NCI-H1436 (cell line): ENCODE measurements at regions not wholly inside any gene's neighbourhood (a gene's known extent, or its start where the extent isn't known, plus 50 kb on each side); places are given as distances from the start of the nearest gene placed in this dataset.
"Not testable (repeated sequence)": the region's sequence is repeated elsewhere in the genome, so short reads cannot be mapped to it uniquely, and the experiment has no call there.

Source experiments
- DNase-seq: peaks from one replicate; lab custom pipeline; 2025; lab: John Stamatoyannopoulos, UW

DNA sequence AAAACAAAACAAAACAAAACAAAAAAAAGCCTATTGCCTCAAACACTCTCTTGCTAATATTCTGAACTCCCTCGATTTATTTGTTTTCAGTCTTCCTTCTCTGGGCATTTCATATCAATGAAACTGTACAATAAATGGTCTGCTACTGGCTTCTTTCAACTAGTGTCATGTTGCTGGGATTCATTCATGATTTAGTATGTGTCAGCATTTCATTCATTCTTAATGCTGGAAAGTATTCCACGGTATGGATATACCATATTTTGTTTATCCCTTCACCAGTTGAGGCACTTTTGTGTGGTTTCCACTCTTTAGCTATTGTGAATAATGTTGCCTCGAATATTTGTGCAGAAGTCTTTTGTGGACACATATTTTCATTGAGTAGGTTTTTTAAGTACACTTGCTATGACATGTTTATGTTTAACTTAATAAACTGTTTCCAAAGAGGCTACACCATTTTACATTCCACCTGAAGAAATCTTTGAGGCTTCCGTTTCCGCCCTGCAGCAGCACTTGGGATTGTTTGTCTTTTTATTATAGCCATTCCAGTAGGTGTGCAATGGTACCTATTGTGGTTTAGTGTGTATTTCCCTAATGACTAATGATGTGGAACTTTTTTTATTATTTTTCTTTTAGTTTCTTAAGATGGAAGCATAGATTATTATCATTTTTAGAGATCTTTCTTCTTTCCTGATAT lies 543.6 kb upstream of the SOX11 start:
- DNase-seq: no peak

DNA sequence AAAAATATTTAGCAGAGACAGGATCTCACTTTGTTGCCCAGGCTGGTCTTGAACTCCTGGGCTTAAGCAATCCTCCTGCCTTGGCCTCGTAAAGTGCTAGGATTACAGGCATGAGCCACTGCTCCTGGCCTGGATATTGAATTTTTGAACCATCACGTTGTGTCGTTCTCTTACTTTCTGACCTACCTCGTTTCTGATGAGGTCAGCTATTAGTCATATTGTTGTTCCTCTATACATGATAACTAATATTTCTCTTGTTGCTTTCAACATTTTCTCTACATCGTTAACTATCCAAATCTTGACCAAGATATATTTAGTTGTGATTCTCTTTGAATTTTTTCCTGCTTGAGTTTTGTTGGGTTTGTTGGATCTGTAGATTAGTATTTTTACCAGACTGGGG lies 541.3 kb upstream of the SOX11 start:
- no peak for DNase-seq

DNA sequence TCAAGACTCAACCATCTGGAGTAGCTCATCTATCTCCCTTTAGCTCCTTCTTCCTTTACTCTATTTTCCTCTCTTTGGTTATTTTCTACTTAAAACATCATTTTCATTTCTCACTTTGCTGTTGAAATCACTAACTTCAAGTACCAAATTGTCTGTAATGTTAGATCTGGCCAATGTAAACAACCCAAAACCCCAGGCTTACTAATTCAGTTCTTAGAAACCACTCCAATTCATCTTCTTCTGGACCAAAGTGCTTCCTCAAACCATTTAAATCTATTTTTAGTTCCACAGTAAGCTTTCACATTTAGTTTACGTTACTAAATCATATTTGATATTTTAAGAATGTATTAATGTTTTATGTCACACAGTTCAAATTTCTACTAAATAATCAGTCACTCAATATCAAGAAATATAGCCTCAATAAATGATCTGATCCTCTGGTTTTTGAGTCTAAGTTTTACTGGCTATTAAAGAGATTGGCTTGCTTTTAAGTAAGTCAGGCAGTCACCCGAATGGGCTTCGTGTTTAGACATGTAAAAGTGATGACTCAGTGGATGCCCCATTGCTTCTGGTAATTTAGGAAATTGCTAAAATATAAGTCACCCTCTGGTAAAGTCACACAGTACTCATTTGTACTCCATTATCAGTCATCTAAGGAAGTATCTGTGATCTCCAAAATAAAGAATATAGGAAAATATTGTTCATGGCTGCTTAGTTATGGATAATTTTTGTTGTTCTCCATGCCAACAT lies 527.2 kb upstream of the SOX11 start:
- no peak for DNase-seq

DNA sequence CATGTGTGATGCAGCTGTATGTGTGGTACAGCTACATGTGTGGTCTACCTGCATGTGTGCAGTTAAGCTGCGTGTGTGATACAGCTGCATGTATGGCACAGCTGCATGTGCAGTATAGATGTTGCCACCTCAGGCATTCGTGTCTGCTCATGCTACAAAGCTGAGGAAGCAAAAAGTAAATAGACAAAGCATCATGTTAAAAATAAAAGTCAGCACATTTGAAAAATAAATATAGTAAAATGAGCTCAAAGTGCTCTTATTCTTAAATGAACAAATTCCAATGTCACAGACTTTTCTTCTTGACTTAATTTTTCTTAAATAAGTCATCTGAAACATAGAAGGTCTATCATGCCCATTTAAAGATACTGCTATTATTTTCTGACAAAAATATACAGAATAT lies 519.3 kb upstream of the SOX11 start:
- no peak for DNase-seq

DNA sequence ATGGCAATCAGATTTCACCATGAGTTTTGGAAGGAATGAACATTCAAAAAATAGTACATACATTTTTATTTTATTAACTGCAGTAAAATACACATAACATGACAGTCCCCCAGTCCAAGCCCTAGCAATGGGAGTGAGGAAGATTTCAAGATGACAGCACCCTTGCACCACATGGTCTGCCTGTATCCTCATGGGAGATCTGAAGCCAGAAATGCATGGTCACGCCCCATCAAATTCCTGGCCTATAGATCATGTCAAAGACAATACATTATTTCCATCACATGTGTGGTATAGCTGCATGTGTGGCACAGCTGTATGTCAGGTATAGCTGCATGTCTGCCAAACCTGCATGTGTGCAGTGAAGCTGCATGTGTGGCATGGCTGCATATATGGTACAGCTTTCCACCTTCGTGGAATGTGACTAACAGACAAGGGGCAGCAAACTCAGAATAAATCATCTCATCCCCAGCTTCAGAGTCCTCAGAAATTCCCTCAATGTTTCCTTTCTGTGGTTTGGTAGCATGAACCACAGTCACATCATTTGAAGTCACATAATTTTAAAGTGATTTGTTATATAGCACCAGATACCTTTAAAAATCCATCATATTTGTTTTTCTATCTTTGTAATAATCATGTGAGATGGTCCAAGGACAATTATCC lies 518.2 kb upstream of the SOX11 start:
- no peak for DNase-seq

DNA sequence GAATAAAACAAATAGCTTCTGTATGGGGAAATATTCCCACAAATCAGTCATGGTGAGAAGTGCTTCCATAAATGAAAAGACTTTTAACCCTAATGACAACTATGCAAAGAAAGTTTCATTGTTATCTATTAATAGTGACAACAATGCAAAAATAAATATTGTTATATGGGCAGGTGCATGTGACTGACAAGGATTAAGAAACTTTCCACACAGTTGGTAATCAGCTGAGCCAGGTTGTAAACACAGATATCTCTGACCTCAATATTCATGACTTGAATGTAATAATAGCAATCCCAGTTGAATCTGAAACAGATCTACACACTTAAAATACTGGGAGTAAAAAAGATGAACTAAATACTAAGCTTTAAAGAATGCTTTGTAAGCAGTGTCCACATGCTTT lies 517.0 kb upstream of the SOX11 start:
- no peak for DNase-seq

DNA sequence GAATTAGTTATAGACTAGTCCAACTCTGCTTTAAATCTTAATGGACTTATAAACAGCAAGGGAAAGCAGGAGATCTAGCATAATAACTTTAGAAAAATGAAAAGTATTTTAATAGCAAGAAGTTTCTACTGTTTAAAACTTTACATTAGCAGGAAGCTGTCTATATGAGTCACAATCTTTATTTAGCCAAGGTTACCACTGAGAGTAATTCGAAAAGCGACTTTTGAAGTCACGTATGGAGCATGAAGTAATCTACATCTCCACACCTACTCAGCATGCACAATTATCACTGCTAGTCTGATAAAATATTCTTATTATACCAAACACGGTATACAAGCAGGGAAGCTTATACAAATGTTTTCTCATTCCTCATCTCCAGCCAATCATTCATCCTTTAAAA lies 515.4 kb upstream of the SOX11 start:
- no peak for DNase-seq

DNA sequence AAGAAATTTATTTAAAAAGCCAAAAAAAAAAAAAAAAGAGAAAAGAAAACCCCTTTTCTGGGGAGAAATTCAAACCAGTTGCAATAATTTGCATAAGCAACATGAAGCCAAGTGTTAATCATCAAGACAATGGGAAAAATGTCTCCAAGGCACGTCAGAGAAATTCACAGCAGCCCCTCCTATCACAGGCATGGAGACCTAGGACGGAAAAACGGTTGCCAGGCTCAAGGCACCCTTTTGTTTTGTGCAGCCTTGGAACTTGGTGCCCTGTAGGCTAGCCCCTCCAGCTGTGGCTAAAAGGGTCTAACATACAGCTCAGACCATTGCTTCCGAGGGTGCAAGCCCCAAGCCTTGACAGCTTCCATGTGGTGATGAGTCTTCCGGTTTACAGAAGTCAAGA lies 509.2 kb upstream of the SOX11 start:
- no peak for DNase-seq

DNA sequence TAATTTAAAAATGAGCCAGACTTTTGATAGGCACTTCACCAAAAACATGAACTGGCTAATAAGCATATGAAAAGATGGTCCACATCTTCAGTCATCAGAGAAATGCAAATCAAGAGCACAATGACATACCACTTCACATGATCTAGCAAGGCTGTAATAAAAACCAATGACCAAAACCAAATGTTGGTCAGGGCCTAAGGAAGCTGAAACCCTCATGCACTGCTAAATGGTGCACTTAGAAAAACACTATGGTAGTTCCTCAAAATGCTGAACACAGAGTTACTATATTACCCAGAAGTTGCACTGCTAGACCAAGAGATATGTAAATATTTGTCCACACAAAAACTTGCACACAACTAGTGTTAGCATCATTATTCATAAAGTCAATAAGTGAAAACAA lies 504.9 kb upstream of the SOX11 start:
- no peak for DNase-seq

DNA sequence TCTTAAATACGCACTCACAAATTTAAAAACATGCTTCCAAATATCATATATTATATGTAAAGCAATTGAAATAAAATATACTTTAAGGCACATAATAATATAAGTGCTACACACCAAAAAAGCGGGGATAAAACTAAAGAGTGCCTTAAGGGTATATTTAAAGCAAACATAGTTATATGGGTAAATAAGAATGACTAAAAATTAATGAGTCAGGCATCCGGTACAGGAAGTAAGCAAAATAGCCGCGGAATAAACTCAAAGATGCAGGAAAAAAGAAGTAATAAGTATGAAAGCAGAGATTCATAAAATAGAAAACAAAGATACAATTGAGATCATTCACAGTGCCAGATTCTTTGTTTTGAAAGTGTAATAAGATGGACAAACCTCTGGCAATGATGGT lies 503.5 kb upstream of the SOX11 start:
- no peak for DNase-seq

DNA sequence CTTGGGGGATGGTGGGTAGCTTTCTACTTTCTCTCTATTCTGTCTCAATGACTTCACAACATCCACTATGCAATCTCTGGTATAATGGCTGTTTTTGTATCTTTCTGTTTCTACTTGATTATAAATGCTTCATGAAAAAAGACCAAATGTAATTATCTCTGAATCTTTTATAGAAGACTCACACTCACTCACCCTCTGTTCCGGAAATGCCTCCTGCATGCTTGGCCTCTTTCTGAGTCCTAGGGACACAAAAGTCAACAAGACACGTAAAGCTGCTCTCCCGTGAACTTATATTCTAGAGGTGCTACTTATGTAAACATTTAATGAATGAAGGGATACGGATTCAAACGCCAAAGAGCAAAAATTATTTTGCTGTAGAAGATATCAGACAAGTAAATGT lies 502.2 kb upstream of the SOX11 start:
- DNase-seq: no peak

DNA sequence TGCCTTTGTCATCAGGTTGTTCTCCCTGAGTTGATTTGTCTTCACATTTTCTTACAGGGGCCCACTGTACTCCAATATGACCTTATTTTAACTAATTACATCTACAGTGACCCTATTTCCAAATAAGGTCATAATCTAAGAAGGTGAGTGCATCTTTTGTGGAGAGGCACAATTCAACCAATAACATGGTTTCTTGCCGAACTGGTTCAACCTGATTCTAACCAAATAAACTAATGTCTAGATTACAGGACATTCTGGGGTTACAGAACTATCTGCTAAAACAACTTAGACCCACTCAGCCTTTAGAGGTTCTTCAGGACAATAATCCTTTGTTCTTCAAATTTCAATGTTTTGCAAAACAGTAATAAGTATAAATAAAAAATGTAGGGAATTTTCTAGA lies 496.5 kb upstream of the SOX11 start:
- DNase-seq: no peak

DNA sequence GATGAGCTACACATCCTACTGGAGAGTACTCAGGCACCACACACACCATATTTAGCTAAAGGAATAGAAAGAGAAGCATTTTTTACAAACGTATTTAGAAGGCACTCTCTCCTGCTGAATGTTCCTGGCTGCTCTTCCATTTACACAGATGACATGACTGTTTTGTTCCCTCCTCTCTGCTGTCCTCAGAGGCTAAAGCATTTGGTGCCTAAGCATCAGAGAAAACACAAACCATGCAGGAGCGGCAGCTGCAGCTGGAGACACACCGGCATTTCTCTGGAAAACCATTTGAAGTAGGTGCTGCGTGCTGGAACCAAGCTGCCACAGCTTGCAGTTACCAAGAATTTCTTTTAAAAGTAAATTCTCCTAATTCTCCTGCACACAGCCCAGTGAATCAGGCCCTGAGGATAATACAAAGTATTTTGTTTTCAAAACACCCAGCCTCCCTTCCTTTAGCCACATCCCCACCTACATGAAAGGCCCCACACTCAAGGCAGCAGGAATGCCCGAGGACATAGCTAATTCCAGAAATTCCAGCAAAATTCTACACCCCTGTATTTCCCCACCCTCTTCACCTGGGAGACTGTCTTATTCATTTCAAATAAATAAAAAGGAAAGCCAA lies 488.9 kb upstream of the SOX11 start:
- DNase-seq: no peak

DNA sequence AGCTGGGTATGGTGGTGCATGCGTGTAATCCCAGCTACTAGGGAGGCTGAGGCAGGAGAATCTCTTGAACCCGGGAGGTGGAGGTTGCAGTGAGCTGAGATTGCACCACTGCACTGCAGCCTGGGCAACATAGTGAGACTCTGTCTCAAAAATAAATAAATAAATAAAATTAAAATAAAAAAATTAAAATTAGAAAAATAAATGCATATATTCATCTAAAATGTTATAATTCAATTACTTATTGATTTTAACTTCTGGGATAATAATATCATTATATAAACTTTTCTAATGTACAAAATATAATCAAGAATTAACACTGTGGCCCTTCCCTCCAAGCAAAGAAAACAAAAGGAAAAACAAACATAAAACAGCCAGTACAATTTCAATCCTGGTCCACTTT lies 485.4 kb upstream of the SOX11 start:
- not testable (repeated sequence) for DNase-seq

DNA sequence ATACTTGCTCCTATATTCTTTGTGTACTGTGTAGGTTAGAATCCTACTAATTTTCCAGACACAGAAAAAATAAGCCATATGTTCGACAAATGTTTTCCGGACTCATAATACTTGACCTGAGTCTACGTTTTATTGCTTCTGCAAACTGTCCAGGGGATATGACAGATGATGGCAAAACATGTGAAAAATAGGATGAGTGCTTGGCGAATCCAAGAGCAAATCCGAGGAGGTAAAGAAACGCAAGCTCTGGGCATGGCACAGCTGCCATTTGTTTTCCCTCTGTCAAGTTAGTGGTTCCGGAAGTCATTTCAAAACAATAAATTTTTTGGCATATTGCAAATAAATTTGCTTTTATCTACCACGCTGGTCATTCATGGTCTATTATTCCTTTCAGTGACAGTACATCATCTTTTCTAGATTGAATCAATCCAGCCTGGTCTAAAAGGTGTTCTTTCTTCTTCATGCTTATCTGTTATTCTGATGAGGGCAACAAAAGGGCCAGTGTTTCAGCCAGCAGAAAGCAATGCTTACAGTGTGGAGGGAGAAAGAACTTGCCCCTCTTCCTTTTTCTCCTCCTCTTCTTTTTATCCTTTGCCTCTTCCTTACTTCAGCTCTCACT lies 476.1 kb upstream of the SOX11 start:
- no peak for DNase-seq

DNA sequence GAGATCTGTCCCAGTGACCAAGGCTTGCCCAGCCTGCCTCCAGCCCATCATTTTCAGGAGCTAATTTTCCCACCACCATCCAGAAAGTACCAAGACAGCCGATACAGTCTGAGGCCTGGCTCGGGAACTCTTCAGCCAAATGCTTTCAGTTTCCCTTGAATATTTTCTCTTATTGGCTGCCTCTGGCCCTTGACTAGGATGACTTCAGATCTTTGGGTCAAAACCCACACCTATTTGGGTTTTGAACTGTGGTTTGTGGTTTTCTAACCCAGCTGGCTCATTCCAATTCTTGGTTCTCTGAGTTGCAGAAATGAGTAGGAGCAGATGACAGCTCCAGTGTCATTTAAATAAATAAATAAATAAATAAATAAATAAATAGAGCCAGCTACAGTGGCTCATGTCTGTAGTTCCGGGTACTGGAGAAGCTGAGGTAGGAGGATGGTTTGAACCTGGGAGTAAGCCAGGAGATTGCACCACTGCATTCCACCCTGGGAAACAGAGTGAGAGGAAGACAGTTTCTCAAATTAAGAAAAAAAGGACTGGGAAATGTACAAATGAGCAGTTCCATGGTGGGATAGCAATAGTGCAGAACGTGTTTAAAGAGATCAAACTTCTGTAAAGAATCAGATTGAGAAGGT lies 465.0 kb upstream of the SOX11 start:
- DNase-seq: no peak

DNA sequence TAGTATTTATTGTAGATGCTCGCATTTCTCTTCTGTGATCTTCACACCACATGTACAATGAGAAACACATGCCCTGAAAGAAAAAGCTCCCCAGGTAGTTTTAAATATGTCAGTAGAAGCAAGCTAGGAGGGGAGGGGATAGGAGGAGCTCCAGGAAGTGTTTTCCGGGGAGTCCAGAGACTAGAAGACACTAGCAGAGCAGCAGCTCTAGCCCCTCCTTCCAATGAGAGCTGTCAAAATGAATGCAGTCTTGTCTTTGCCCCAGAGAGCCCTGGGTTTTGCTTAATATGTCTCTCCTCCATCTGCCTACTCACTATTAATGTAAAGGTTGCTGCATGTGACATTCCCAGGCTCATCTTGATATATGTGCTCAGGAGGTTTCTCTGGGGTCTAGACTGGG lies 462.6 kb upstream of the SOX11 start:
- DNase-seq: no peak

DNA sequence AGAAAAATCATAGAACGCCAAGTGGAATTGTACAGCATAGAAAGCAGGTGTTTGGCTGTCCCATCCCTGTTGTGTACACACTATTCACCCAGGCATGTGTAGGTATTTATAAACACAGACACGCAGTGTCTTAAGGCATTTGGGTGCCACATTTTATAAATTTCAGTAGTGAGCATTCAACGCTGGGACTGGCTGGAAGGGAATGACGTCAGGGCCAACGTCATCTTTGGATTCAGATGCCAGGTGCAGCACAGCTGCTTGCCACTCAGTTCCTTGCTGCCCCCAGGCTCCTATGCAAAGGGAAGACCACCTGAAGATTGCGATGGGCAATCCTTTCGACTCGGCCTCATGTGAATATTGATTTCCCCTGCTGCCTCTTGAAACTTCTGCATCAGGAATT lies 461.7 kb upstream of the SOX11 start:
- DNase-seq: no peak

DNA sequence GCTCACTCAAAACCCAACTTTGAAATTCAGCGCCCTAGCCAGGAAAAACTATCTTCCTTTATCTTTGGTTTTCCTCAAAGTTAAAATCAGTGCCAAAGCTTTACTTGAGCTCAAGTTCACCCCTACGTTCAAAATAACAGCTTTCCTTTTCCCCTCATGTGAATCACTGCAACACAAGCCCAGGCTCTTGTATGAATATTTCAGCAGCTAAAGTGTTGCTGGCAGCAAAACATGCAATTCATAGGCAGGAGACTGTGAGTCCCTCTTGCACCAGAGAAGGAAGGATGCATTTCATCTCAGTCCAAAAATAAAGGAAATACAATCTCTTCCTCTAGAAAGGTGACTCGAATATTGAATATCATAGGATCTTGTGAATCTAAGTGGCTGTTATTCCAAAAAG lies 461.3 kb upstream of the SOX11 start:
- no peak for DNase-seq

DNA sequence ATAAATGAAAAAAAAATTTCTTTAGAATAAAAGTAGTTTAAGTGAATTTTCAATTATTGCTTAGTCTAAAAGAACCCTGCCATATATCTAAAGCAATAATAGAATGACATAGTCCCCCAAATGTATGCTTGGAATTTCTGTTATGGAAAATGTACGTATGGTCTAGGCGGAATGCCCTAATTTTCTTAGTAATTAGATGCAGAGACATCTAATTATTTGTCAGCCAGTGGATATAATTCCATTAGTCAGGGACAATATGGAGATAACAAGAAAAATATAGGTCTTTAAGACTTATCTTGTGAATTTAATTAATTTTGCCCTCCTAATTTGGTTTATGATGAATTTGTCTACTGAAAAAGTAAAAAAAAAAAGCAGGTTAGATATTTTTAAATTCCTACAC lies 460.9 kb upstream of the SOX11 start:
- no peak for DNase-seq

DNA sequence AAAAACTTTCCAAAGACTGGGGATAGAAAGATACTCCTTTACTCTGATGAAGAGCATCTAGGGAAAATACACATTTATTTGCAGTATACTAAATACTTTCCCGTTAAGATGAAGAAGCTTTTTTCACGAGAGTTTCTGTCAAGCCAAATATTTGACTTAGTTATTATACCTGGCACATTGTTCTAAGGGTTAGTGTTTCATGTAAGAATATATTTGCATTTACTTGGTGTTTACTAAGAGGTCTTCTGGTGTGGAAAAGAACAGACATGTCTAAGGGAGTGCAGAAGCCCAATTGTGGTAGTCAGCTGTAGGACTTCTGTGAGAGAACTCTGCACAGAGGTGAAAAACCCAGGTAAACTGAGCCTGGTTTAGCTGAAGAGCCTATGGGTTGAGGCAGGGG lies 457.6 kb upstream of the SOX11 start:
- DNase-seq: no peak

DNA sequence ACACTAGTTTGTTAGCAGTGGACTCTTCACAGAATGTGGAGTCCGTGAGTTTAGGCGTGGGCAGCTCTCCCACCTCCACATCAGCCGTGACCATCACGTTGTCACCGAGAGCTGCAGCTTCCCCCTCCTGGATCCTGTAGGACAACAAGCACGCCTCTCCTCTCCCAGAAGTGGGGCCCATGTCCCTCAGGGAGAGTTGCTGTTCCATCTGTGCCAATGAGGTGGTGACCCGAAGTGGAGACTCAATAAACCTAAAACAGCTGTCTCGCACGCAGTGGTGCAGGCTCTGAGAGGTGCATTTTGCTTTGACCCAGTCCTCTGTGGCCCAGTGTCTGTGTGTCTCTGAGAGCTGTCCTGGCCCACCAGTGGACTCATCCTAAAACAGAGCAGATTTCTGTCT lies 456.5 kb upstream of the SOX11 start:
- no peak for DNase-seq
